ENCODE measurements at regions not wholly inside any gene's neighbourhood (a gene's known extent, or its start where the extent isn't known, plus 50 kb on each side); places are given as distances from the start of the nearest gene placed in this dataset.

GRCh38 chr6:122082370-122082769, 317.1 kb upstream of the HSF2 start:
- Mint-ChIP-seq H3K9me3 (no peaks in the 10 kb centered on the region), H3K27me3 (ENCODE audit: low read depth) (no peaks in the 10 kb centered on the region), H3K4me1 (peaks cover 5 to 10% of the 10 kb centered on the region in 2 experiments; a peak in 3 of 4 replicates), H3K27ac (peak overlapping the region in 1 of 3 experiments; percentile 24; a peak in 1 of 7 replicates), H3K36me3 (ENCODE audit: insufficient read depth in 1 of 3, low read depth in 3 of 3) (no peaks in the 10 kb centered on the region), H3K4me3 (no peak overlapping the region)
- H2BK15ac ChIP-seq (ENCODE audit: low read depth, low read length): no peak overlapping the region
- no peak overlapping the region for H3K56ac ChIP-seq (ENCODE audit: insufficient read length, low read depth, low read length)
- H3K27ac ChIP-seq (ENCODE audit: insufficient read length, low read depth, low read length): no peak overlapping the region
- no peak overlapping the region for H3K9ac ChIP-seq (ENCODE audit: extremely low read depth, insufficient read length, low read length)
- H3K23ac ChIP-seq (ENCODE audit: insufficient read length, low read depth, low read length): no peak overlapping the region
- no peaks in the 10 kb centered on the region for H4K20me1 ChIP-seq (ENCODE audit: control insufficient read depth, insufficient read depth, insufficient read length)
- H2AFZ ChIP-seq (ENCODE audit: low read length): no peak overlapping the region
- no peak overlapping the region for H2BK120ac ChIP-seq (ENCODE audit: low read depth, low read length, poor library complexity, severe bottlenecking)
- H3K79me2 ChIP-seq (ENCODE audit: insufficient read depth, low read length): no peaks in the 10 kb centered on the region
- H3K27me3 ChIP-seq (ENCODE audit: insufficient read depth, low read length): no peaks in the 10 kb centered on the region
- H3K23me2 ChIP-seq (ENCODE audit: insufficient read length, low read depth, low read length, poor library complexity, severe bottlenecking): no peaks in the 10 kb centered on the region
- no peak for TF ChIP-seq CTCF (conservative IDR thresholded peaks at IDR 0.05)
- H3K79me1 ChIP-seq (ENCODE audit: insufficient read depth, low read depth, low read length, poor library complexity, severe bottlenecking): no peaks in the 10 kb centered on the region
- WGBS (ENCODE audit: extremely low coverage, insufficient read length, low lambda C conversion rate): no CpG with 5 or more reads among the region's 13 CpGs
- no peak overlapping the region for H4K91ac ChIP-seq (ENCODE audit: insufficient read length, low read depth, low read length)
- H4K8ac ChIP-seq (replicated peaks; ENCODE audit: insufficient read length, low read depth, low read length): no peak overlapping the region
- no peak overlapping the region for H3K14ac ChIP-seq (ENCODE audit: insufficient read depth, low read length)
- H3T11ph ChIP-seq (ENCODE audit: low read length): no peak overlapping the region
- H2BK12ac ChIP-seq (ENCODE audit: insufficient read length, low read depth, low read length): no peak overlapping the region
- H3K4me2 ChIP-seq (ENCODE audit: insufficient read depth, insufficient read length, low read length): no peak overlapping the region
- H3K4ac ChIP-seq (ENCODE audit: low read depth, low read length): no peak overlapping the region
- no peak overlapping the region for H4K5ac ChIP-seq (ENCODE audit: insufficient read length, low read depth, low read length)
- no peak overlapping the region for H2BK20ac ChIP-seq (ENCODE audit: low read depth, low read length, poor library complexity, severe bottlenecking)
- H2BK5ac ChIP-seq (ENCODE audit: insufficient read length, low read length): no peak overlapping the region
- DNase-seq: no peak
- H2AK5ac ChIP-seq (ENCODE audit: insufficient read length, low read length): no peak overlapping the region
- no peaks in the 10 kb centered on the region for H3K9me3 ChIP-seq (ENCODE audit: control insufficient read depth, low read depth, low read length)
- no peak overlapping the region for H3K18ac ChIP-seq (ENCODE audit: insufficient read length, low read depth, low read length)
- no peaks in the 10 kb centered on the region; the same call in 1 of the 2 replicates for H3K4me1 ChIP-seq (ENCODE audit: insufficient read depth, low read length)

Data from H9 (cell line).